Stimulated activated memory B cell treated with anti-CD40 and anti-IgM and Interleukin-4, amounts not matched to agents 10 μg/mL and 1 μg/mL and 100 μg/mL, for 72 hours (primary cell): ENCODE measurements at regions not wholly inside any gene's neighbourhood (a gene's known extent, or its start where the extent isn't known, plus 50 kb on each side); places are given as distances from the start of the nearest gene placed in this dataset.

Source experiments
- ATAC-seq: fragments of 150-1000 bp; cut with Tn5 transposase; 2 replicates; pipeline ENCODE4 v1.10.0; 2021
- H3K27ac Mint-ChIP-seq: one replicate; pipeline ENCODE4 v1.8.0; 2022; ENCODE audit warnings: mild to moderate bottlenecking, mixed read lengths
- H3K27me3 Mint-ChIP-seq: one replicate; pipeline ENCODE4 v1.8.0; 2022; ENCODE audit warnings: mixed read lengths
- H3K36me3 Mint-ChIP-seq: one replicate; pipeline ENCODE4 v1.8.0; 2022; ENCODE audit warnings: mixed read lengths
- H3K4me1 Mint-ChIP-seq: one replicate; pipeline ENCODE4 v1.8.0; 2022; ENCODE audit warnings: mixed read lengths
- H3K4me3 Mint-ChIP-seq: one replicate; pipeline ENCODE4 v1.8.0; 2022; ENCODE audit warnings: mild to moderate bottlenecking, moderate library complexity, mixed read lengths
- H3K9me3 Mint-ChIP-seq: one replicate; pipeline ENCODE4 v1.8.0; 2022; ENCODE audit warnings: mixed read lengths

DNA sequence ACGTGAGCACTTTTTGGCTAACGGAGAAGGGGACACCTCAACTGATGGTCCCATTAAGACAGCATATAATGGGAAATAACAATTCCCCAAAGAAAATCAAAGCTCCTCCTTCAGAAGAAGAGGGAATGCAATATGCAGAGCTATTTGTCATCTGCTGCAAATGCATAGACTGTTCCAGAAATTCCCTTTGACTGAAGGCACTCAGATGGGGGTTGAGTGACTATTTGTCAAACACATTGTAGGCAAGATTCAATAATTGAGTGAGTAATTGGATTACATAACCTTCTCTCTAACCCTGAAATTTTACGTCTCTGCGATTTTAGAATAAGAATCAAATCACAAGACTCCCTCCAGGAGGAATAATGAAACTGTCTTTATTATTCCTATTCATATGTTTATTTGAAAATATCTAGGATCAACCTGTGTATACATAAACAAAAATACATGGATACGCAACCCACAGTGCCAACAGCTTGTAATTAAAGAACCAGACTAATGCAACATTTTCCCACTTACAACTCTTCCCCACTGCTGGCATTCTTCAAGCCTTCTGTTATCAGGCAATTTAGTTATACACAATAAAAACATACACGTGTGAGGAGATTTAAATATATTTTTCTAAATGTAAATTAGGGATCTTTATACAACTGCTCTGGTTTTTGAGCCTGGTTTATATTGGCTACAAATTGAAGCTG is 256.6 kb downstream of the GBA3 start:
- Mint-ChIP-seq H3K4me1 (no peaks in the 10 kb centered on the region), H3K9me3 (peaks cover 3% of the 10 kb centered on the region), H3K36me3 (no peaks in the 10 kb centered on the region), H3K4me3 (no peak overlapping the region), H3K27ac (no peak overlapping the region), H3K27me3 (no peaks in the 10 kb centered on the region)
- no peak for ATAC-seq

DNA sequence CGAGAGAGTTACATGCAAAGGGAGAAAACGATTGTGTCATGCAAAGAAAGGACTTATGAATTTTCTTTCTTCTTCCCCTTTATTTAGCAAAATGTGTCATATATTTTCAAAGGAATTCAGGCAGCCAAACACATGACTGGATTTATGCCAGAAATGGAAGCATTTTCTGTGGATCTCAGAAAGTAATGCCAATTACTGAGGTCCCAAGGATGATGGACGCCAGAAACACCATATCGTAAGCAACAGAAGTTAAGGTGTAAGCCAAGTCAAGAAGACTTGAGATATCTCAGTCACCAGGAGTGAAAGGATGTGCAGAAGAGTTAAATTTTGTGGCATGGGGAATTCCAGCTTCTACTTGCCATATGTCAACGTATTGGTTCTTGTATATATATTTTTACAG is 255.1 kb downstream of the GBA3 start:
- ATAC-seq = no peak

DNA sequence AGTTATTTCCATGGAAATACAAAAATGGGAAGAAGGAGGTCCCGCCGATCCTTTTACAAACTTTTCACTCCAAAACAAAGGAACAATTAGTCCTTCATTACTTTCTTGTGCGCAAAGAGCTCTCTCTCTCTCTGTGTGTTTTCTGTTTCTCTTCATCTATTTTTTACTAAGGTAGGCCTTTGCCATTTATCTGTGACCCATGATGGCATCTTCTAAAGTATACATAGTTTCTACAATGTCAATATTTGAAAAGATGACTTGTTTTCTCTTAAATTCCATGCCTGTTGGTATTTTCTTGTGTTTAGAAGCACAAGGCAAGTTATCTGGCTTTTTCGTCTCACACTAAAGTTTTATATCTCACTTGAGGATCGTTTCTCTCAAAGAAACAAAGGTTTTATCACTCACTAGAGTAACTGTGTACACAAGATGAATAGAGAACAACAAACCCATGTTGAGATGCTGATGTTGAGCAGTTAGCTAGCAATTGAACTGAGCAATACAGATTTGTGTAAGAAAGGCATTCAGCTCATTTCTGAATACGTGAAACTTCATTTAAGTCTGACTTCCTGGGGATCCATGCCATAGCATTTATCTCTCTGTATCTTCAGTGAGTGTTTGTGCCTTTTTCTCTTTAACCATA is 250.3 kb downstream of the GBA3 start:
- peaks cover 4% of the 10 kb centered on the region for H3K9me3 Mint-ChIP-seq
- no peaks in the 10 kb centered on the region for H3K36me3 Mint-ChIP-seq
- no peaks in the 10 kb centered on the region for H3K27me3 Mint-ChIP-seq
- no peak for ATAC-seq
- H3K27ac Mint-ChIP-seq = no peak overlapping the region
- no peaks in the 10 kb centered on the region for H3K4me1 Mint-ChIP-seq
- no peak overlapping the region for H3K4me3 Mint-ChIP-seq

More for the DNA sequence above, 255.1 kb downstream of the GBA3 start:
- H3K4me1 Mint-ChIP-seq = no peaks in the 10 kb centered on the region
- no peak overlapping the region for H3K27ac Mint-ChIP-seq
- no peak overlapping the region for H3K4me3 Mint-ChIP-seq
- no peaks in the 10 kb centered on the region for H3K27me3 Mint-ChIP-seq
- H3K36me3 Mint-ChIP-seq = no peaks in the 10 kb centered on the region
- peaks cover 3% of the 10 kb centered on the region for H3K9me3 Mint-ChIP-seq

DNA sequence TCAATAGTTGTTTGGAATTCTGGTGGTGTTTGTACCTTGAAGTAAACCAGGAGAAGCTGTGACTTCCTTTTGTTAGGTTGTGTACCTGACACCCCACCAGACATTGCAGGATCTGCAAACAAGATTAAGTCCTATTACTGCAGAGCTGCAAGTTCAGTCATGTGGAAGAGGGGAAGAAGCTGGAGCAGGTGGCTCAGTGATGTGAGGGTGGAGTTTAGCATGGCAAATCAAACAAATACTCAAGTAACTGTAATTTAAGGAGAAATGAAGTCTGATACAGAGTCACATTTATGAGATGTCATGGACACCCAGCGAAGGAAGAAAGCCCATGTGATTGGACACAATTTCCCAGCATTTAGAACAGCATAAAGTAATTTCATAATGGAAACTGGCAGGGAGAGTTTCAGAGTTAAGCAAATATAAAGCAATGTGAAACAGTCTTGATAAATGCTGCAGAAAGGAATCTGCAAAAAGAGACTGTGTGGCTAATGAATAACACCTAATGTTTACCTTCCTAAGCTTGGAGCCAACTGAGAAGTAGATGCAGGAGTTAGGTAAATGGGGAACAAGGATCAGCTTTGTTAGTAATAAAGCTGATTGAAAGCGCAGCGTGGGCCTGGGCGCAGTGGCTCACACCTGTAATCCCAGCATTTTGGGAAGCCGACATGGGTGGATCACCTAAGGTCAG is 249.1 kb downstream of the GBA3 start:
- Mint-ChIP-seq H3K9me3 (peaks cover 4% of the 10 kb centered on the region), H3K27me3 (no peaks in the 10 kb centered on the region), H3K4me3 (no peak overlapping the region), H3K4me1 (no peaks in the 10 kb centered on the region), H3K27ac (no peak overlapping the region), H3K36me3 (no peaks in the 10 kb centered on the region)
- ATAC-seq = no peak

DNA sequence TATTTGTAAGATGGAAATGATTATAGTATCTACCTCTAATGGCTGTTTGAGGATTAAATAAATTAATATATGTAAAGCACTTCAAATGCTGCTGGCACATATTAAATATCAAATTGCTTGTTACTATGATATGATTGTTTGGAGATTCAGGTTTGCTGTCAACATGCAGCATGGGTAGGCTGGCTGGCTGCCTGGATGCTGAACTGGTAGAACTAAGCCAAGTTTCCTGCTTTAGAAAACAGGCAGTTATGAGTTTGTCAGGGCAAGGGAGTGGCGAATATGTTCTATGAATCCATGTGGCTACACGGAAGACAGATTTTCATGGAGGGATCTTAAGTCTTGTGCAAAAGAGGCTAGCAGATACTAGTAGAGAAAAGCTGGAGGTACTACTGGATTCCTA is 239.6 kb downstream of the GBA3 start:
- Mint-ChIP-seq H3K9me3 (no peaks in the 10 kb centered on the region), H3K36me3 (no peaks in the 10 kb centered on the region), H3K4me3 (no peak overlapping the region), H3K27me3 (no peaks in the 10 kb centered on the region), H3K27ac (no peak overlapping the region), H3K4me1 (no peaks in the 10 kb centered on the region)
- ATAC-seq = no peak

DNA sequence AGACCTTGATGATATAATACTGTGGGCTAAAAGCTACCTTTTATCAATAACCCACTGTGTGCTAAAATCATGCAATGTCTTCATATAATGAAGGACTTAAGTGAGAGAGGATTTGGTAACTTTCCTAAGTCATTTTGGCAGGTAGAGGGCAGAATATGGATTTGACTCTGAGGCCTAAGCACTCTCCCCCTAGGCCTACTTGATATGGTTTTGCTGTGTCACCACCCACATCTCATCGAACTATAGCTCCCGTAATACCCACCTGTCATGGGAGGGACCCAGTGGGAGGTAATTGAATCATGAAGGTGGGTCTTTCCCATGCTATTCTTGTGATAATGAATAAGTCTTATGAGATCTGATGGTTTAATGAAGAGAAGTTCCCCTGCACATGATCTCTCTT is 229.7 kb downstream of the GBA3 start:
- no peaks in the 10 kb centered on the region for H3K27me3 Mint-ChIP-seq
- ATAC-seq = no peak
- peaks cover 5% of the 10 kb centered on the region for H3K9me3 Mint-ChIP-seq
- H3K36me3 Mint-ChIP-seq = no peaks in the 10 kb centered on the region
- no peaks in the 10 kb centered on the region for H3K4me1 Mint-ChIP-seq
- H3K27ac Mint-ChIP-seq = no peak overlapping the region
- H3K4me3 Mint-ChIP-seq = no peak overlapping the region

DNA sequence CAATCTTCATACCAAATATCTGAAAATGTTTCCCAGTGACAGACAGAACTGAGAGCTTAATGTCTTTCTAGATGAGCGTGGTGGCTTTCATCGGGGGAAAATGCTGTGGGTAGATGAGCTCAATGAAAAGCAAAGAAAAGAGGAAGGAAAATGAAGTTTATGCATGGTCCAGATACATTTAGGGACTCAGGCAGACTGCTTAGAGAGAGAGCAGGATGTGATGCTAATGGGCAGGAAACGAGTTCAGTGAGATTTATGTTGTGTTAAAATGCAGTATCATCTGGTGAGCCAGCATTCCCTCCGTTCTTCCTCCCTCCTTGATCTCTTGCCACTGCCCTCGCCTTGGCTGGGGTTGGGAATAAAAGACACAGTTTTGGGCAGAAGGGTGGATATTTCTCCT is 229.2 kb downstream of the GBA3 start:
- Mint-ChIP-seq H3K4me3 (no peak overlapping the region), H3K27ac (no peak overlapping the region), H3K9me3 (peaks cover 6% of the 10 kb centered on the region), H3K4me1 (no peaks in the 10 kb centered on the region), H3K27me3 (no peaks in the 10 kb centered on the region), H3K36me3 (no peaks in the 10 kb centered on the region)
- no peak for ATAC-seq

DNA sequence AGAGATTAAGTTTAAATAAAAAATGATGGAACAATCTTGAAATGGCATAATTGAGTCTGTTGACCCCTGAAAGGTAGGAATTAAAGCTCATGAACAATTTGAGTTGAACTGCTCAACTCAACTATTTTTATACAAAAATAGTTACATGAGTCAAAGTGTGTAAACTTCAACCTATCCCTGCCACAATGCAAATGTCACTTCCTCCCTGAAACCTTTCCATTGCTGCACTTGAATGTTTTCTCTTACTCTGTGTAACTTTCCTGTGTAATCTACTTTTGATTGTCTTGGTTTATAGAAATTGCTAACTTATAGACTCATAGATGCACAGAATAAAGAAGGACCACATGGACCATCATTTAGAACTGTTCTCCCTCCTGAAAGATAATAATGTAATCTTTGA is 218.5 kb downstream of the GBA3 start:
- no peak for ATAC-seq
- H3K36me3 Mint-ChIP-seq = no peaks in the 10 kb centered on the region
- no peaks in the 10 kb centered on the region for H3K27me3 Mint-ChIP-seq
- no peak overlapping the region for H3K27ac Mint-ChIP-seq
- H3K9me3 Mint-ChIP-seq = peaks cover 20% of the 10 kb centered on the region
- peaks cover 6% of the 10 kb centered on the region for H3K4me1 Mint-ChIP-seq
- H3K4me3 Mint-ChIP-seq = no peak overlapping the region

DNA sequence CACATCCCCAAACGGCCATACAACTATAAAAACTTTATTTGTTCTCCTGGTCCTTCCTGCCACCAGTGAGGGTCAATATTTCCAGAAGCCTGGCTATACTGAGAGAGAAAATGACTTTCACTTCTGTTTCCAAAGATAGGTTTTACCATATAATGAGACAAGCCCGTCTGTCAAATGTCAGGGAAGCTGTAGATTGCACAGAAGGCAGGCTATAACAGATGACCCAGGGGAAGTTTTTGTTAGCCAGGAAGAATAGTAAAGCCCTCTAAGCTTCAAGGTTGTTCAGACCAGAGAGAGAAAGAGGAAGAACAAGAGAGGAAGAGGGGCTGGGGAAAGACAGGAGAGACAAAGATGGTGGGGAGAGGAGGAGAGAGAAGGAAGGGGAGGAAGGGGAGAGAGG is 217.5 kb downstream of the GBA3 start:
- peaks cover 21% of the 10 kb centered on the region for H3K9me3 Mint-ChIP-seq
- no peak overlapping the region for H3K4me3 Mint-ChIP-seq
- no peaks in the 10 kb centered on the region for H3K36me3 Mint-ChIP-seq
- ATAC-seq = no peak
- H3K27me3 Mint-ChIP-seq = no peaks in the 10 kb centered on the region
- no peak overlapping the region for H3K27ac Mint-ChIP-seq
- peaks cover 6% of the 10 kb centered on the region for H3K4me1 Mint-ChIP-seq

DNA sequence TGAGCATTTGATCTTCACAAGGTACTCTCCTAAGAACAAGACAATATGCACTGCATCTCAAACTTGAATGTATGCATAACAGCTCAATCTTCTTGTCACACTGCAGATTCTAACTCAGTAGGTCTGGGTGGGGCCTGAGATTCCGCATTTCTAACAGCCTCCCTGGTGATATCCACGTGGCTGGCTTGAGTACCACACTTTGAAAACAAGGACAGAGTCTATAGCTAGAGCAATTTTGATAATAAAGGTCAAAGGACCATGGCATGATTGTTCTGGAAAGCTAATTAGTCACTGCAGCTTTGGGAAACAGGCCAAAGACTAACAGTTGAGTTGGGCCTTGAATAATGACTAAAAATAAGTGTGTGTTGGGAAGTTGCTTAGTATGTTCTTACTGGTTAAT is 213.3 kb downstream of the GBA3 start:
- no peak for ATAC-seq
- Mint-ChIP-seq H3K4me1 (peaks cover 6% of the 10 kb centered on the region), H3K27ac (no peak overlapping the region), H3K36me3 (no peaks in the 10 kb centered on the region), H3K4me3 (no peak overlapping the region), H3K9me3 (peaks cover 18% of the 10 kb centered on the region), H3K27me3 (no peaks in the 10 kb centered on the region)

DNA sequence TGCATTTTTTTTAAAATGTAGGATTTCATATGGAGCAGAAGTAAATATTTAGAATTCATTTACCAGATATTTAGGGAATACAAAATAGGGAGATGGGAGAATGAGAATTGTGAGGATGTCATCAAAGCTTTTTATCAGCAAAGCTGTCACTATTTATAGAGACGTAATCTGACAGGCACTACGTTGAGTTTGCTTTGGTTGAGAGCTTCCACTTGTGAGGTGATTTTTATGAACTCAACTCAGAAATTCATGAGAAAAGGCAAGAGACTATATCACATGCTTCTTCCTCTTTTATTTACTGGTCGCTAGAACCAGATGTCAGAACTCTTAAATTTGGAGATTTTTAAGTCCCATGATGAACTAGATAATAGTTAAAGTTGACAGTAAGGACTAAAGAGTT is 211.2 kb downstream of the GBA3 start:
- H3K9me3 Mint-ChIP-seq = peaks cover 10% of the 10 kb centered on the region
- ATAC-seq = no peak
- no peaks in the 10 kb centered on the region for H3K4me1 Mint-ChIP-seq
- H3K4me3 Mint-ChIP-seq = no peak overlapping the region
- H3K36me3 Mint-ChIP-seq = no peaks in the 10 kb centered on the region
- no peaks in the 10 kb centered on the region for H3K27me3 Mint-ChIP-seq
- no peak overlapping the region for H3K27ac Mint-ChIP-seq

DNA sequence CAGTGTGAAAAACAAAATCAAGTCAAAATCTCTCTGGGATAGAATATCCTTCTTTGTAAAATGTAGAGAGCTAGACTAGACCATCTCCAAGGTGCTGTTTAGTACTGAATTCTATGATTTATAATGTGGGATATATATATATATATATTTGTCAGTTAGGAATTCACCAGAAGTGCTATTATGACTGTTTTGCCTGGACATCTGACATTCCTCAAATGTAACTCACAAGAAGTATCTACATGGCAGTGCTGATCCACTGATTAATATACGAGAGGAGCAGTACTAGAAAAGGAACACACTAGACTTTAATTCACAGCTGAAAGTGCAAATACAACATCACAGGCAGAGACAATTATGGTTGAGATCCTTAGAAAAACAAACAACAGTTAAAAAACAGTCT is 208.9 kb downstream of the GBA3 start:
- peaks cover 3% of the 10 kb centered on the region for H3K9me3 Mint-ChIP-seq
- no peak for ATAC-seq

DNA sequence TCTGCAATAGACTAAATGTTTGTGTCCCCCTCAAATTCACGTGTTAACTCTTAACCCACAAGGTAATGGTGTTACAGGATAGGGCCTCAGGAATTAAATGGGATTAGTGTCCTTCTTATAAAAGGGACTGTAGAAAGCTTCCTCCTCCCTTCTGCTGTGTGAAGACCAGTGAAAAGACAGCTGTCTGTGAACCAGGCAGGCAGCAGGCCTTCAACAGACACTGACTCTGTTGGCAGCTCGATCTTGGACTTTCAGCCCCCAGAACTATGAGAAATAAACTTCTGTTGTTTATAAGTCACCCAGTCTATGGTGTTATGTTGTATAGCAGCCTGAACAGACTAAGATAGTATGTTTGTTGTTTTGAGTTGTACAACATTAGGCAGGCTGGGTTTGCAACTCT is 208.1 kb downstream of the GBA3 start:
- Mint-ChIP-seq H3K27ac (no peak overlapping the region), H3K4me1 (no peaks in the 10 kb centered on the region), H3K36me3 (no peaks in the 10 kb centered on the region), H3K9me3 (no peaks in the 10 kb centered on the region), H3K27me3 (no peaks in the 10 kb centered on the region), H3K4me3 (no peak overlapping the region)
- no peak for ATAC-seq

More for the DNA sequence above, 208.9 kb downstream of the GBA3 start:
- no peak overlapping the region for H3K27ac Mint-ChIP-seq
- H3K4me1 Mint-ChIP-seq = no peaks in the 10 kb centered on the region
- no peaks in the 10 kb centered on the region for H3K27me3 Mint-ChIP-seq
- no peaks in the 10 kb centered on the region for H3K36me3 Mint-ChIP-seq
- no peak overlapping the region for H3K4me3 Mint-ChIP-seq

DNA sequence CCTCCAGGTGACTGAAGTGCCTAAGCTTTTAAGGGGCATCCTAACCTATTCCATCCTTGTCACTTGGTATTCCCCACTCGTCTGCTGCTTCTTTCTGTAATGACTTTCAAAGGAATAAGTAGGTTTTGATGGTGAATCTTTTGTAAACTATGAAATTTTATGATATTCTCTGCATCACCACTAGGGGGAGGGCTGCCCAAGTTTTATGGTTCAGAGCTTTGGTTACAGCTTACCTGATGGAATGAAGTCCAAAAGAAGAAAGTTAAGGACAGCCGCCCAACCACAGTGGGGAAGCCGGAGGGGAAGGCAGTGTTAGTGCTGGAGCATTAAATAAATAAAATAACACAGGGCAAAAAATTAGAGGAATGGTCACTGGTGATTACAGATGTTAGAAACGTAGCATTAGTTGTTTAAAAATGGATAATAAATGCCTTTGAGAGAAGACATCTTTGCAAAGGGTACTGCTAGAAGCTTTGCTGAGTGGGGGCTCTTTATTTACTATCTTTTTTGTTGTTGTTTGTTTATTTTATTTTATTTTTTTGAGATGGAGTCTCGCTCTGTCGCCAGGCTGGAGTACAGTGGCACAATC is 204.9 kb downstream of the GBA3 start:
- Mint-ChIP-seq H3K4me3 (no peak overlapping the region), H3K4me1 (no peaks in the 10 kb centered on the region), H3K27ac (no peak overlapping the region), H3K9me3 (peaks cover 4% of the 10 kb centered on the region), H3K36me3 (no peaks in the 10 kb centered on the region), H3K27me3 (no peaks in the 10 kb centered on the region)
- no peak for ATAC-seq

DNA sequence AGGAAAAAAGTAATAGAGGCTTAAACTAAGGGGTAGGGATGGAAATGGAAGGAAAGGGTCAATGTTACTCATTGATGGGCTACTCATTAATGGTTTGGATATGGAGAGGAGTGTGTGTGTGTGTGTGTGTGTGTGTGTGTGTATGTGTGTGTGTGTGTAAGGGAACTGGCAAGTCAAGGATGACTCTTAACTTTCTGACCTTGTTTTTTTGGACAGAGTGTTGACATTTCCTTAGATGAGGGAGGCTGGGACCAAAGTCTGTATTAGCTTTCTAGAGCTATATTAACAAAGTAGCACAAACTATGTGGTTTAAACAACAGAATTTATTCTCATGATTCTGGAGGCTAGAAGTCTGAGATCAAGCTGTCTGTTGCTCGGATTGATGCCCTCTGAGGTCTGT is 202.7 kb downstream of the GBA3 start:
- H3K4me3 Mint-ChIP-seq = no peak overlapping the region
- H3K27me3 Mint-ChIP-seq = no peaks in the 10 kb centered on the region
- H3K27ac Mint-ChIP-seq = no peak overlapping the region
- peaks cover 6% of the 10 kb centered on the region for H3K9me3 Mint-ChIP-seq
- no peak for ATAC-seq
- no peaks in the 10 kb centered on the region for H3K4me1 Mint-ChIP-seq
- no peaks in the 10 kb centered on the region for H3K36me3 Mint-ChIP-seq

DNA sequence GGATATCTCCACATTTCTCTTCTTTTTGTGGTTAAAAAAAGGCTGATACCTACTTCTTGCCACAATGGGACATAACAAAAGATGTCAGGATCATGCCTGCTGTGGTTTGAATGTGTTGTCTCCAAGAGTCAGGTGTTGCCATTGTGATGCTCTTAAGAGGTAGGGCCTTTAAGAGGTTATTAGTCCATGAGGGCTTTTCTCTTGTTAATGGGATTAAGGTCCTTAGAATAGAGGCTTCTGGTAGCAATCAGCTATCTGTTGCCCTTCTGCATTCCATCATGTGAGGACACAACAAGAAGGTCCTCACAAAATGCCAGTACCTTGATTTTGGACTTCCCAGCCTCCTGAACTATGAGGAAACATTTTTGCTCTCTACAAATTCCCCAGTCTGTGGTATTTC is 191.4 kb downstream of the GBA3 start:
- ATAC-seq = no peak
- no peaks in the 10 kb centered on the region for H3K4me1 Mint-ChIP-seq
- H3K27ac Mint-ChIP-seq = no peak overlapping the region
- H3K4me3 Mint-ChIP-seq = no peak overlapping the region
- H3K36me3 Mint-ChIP-seq = no peaks in the 10 kb centered on the region
- H3K27me3 Mint-ChIP-seq = no peaks in the 10 kb centered on the region
- H3K9me3 Mint-ChIP-seq = peaks cover 11% of the 10 kb centered on the region
